ENCODE measurements at regions not wholly inside any gene's neighbourhood (a gene's known extent, or its start where the extent isn't known, plus 50 kb on each side); places are given as distances from the start of the nearest gene placed in this dataset.

GRCh38 chr10:127805950-127806349 is 69.0 kb downstream of the FOXI2 start:
- TF ChIP-seq CEBPB (IDR thresholded peaks at IDR 0.05) (no peak), RAD21 (IDR thresholded peaks at IDR 0.05; ENCODE audit: low read depth) (no peak), FOXM1 (IDR thresholded peaks at IDR 0.05; ENCODE audit: borderline replicate concordance, low read depth) (no peak)

All from Ishikawa (cell line).